HCT116 (cell line): ENCODE measurements at regions not wholly inside any gene's neighbourhood (a gene's known extent, or its start where the extent isn't known, plus 50 kb on each side); places are given as distances from the start of the nearest gene placed in this dataset.
"Not testable (repeated sequence)": the region's sequence is repeated elsewhere in the genome, so short reads cannot be mapped to it uniquely, and the experiment has no call there.

Experiments used
- ATF3 ChIP-seq: IDR thresholded peaks from 2 replicates; pipeline ENCODE4 v1.6.1; 2012
- EGR1 ChIP-seq: IDR thresholded peaks from 2 replicates; pipeline ENCODE4 v1.6.1; 2012; ENCODE audit warnings: low read depth
- JUND ChIP-seq: IDR thresholded peaks from 2 replicates; pipeline ENCODE4 v1.6.1; 2012
- POLR2A ChIP-seq: IDR thresholded peaks from 2 replicates; pipeline ENCODE4 v1.7.0; 2011; ENCODE audit warnings: borderline replicate concordance; ENCODE audit not compliant: insufficient read depth, insufficient read length; ENCODE audit errors: extremely low read depth
- RAD21 ChIP-seq: IDR thresholded peaks from 2 replicates; pipeline ENCODE4 v1.6.1; 2012; ENCODE audit warnings: low read depth, mild to moderate bottlenecking
- REST ChIP-seq: IDR thresholded peaks from 2 replicates; pipeline ENCODE4 v1.6.1; 2012; ENCODE audit warnings: low read depth
- SP1 ChIP-seq: IDR thresholded peaks from 2 replicates; pipeline ENCODE4 v1.6.1; 2012; ENCODE audit warnings: low read depth
- ZNF274 ChIP-seq: fragments of 200-500 bp; sonication (Bioruptor generic); IDR thresholded peaks from 2 replicates; pipeline ENCODE4 v1.6.1; 2014; ENCODE audit warnings: mild to moderate bottlenecking, low read depth, low read length, inconsistent platforms
- TF ChIP-seq, protein P1 (sequence below), 3 experiments: fragments of 200-600 bp in 1 of 3; sonication (generic) in 1 of 3; IDR thresholded peaks in 2 of 3; conservative IDR thresholded peaks in 1 of 3; 2 replicates each; pipeline ENCODE4 v1.5.1; 2012 to 2017; ENCODE audit warnings: low read depth in 2 of 3, low read length in 2 of 3, antibody characterized with exemption in 1 of 3, borderline replicate concordance in 1 of 3, control low read depth in 1 of 3, mild to moderate bottlenecking in 1 of 3, mixed read lengths in 1 of 3, mixed run types in 1 of 3, moderate library complexity in 1 of 3; ENCODE audit not compliant: insufficient read depth in 1 of 3
- TF ChIP-seq, protein P2 (sequence below): IDR thresholded peaks from 2 replicates; pipeline ENCODE4 v1.6.1; 2012

GRCh38 chr3:773433-773832, 319.4 kb upstream of the CNTN6 start:
- TF ChIP-seq, protein P1, sequence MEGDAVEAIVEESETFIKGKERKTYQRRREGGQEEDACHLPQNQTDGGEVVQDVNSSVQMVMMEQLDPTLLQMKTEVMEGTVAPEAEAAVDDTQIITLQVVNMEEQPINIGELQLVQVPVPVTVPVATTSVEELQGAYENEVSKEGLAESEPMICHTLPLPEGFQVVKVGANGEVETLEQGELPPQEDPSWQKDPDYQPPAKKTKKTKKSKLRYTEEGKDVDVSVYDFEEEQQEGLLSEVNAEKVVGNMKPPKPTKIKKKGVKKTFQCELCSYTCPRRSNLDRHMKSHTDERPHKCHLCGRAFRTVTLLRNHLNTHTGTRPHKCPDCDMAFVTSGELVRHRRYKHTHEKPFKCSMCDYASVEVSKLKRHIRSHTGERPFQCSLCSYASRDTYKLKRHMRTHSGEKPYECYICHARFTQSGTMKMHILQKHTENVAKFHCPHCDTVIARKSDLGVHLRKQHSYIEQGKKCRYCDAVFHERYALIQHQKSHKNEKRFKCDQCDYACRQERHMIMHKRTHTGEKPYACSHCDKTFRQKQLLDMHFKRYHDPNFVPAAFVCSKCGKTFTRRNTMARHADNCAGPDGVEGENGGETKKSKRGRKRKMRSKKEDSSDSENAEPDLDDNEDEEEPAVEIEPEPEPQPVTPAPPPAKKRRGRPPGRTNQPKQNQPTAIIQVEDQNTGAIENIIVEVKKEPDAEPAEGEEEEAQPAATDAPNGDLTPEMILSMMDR (IDR thresholded peaks at IDR 0.05 in 2 of 3, conservative IDR thresholded peaks at IDR 0.05 in 1 of 3; ENCODE audit: borderline replicate concordance in 1 of 3, insufficient read depth in 1 of 3, low read depth in 2 of 3, low read length in 2 of 3) = not testable (repeated sequence)
- not testable (repeated sequence) for TF ChIP-seq POLR2A, JUND, SP1, ZNF274, REST, RAD21, ATF3, EGR1
- TF ChIP-seq, protein P2, sequence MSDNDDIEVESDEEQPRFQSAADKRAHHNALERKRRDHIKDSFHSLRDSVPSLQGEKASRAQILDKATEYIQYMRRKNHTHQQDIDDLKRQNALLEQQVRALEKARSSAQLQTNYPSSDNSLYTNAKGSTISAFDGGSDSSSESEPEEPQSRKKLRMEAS = not testable (repeated sequence)
